ENCODE measurements at regions not wholly inside any gene's neighbourhood (a gene's known extent, or its start where the extent isn't known, plus 50 kb on each side); places are given as distances from the start of the nearest gene placed in this dataset.

DNA sequence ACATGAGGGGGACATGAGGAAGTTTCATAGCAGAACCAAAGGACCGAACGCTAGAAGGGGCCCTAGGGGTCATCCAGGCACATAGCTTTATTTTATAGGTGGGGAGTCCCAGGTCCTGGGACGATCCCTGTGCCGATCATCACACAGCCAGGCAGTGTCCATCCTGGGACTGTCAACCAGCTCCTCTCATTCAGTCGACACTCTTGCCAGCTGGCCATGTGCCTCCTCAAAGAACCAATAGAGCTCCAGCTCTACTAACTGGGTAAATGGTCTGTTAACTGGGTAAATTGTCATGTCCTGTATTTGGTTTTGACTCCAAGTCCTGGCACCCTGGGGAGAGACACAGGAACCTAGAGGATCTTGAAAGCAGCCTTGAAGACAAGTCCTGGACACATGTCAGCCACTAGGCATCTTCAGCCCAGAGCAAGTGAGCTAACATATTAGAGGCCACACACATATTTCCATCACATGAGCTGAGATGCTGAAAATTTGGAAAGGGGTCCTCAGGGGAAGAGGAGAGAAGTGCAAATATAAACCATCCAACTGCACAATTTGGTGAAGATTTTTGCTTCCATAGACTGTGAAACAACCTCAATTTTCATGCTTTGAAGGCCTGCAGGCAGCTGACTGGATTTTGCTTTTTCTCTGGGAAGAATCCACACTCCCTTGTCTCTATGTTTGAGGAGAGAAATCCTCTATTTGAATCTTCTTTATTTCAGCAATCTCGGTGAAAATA is 361.1 kb upstream of the SLC14A2 start:
- TF ChIP-seq EP300 (IDR thresholded peaks at IDR 0.05) (no peak), POLR2A (IDR thresholded peaks at IDR 0.05) (no peak), POLR2AphosphoS5 (IDR thresholded peaks at IDR 0.05) (no peak)
- TF ChIP-seq, protein P1, sequence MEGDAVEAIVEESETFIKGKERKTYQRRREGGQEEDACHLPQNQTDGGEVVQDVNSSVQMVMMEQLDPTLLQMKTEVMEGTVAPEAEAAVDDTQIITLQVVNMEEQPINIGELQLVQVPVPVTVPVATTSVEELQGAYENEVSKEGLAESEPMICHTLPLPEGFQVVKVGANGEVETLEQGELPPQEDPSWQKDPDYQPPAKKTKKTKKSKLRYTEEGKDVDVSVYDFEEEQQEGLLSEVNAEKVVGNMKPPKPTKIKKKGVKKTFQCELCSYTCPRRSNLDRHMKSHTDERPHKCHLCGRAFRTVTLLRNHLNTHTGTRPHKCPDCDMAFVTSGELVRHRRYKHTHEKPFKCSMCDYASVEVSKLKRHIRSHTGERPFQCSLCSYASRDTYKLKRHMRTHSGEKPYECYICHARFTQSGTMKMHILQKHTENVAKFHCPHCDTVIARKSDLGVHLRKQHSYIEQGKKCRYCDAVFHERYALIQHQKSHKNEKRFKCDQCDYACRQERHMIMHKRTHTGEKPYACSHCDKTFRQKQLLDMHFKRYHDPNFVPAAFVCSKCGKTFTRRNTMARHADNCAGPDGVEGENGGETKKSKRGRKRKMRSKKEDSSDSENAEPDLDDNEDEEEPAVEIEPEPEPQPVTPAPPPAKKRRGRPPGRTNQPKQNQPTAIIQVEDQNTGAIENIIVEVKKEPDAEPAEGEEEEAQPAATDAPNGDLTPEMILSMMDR (IDR thresholded peaks at IDR 0.05): no peak
- Histone ChIP-seq H3K4me1 (peaks cover 23% of the 10 kb centered on the region), H3K4me3 (no peak overlapping the region), H3K27ac (peak overlapping the region; percentile 53), H3K36me3 (no peaks in the 10 kb centered on the region), H3K27me3 (no peaks in the 10 kb centered on the region), H3K9me3 (no peaks in the 10 kb centered on the region)
- WGBS: 70% methylated on average over 6 of the region's 6 CpGs
- DNase-seq (ENCODE audit: low spot score in 2 of 2): no peak

DNA sequence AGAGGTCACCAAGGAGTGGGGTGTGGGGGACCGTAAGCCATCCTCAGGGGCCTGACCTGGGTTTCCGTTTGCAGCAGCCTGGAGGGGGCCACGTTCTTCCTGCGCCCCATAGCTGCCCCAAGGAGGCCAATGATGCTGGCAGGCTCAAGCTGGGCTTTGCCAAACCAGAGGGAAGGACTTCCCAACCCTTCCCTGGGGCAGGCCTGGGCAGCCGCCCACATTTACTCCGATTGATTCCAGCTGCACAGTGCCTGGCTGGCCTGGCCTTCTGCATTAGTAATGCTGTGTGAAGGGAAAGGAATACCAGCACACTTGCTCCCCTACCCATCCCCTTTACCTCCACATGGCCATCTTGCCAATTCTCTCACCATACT is 360.6 kb upstream of the SLC14A2 start:
- Histone ChIP-seq H3K9me3 (no peaks in the 10 kb centered on the region), H3K27me3 (no peaks in the 10 kb centered on the region), H3K4me3 (no peak overlapping the region), H3K4me1 (peaks cover 17% of the 10 kb centered on the region), H3K36me3 (no peaks in the 10 kb centered on the region), H3K27ac (peak overlapping the region; percentile 53)
- peak in 1 of 2 donors; percentile 55 for DNase-seq (ENCODE audit: low spot score in 2 of 2)
- TF ChIP-seq EP300 (IDR thresholded peaks at IDR 0.05): no peak
- TF ChIP-seq, protein P1 (IDR thresholded peaks at IDR 0.05): no peak
- no peak for TF ChIP-seq POLR2A (IDR thresholded peaks at IDR 0.05)
- no peak for TF ChIP-seq POLR2AphosphoS5 (IDR thresholded peaks at IDR 0.05)
- 32% methylated on average over 6 of the region's 6 CpGs for WGBS

DNA sequence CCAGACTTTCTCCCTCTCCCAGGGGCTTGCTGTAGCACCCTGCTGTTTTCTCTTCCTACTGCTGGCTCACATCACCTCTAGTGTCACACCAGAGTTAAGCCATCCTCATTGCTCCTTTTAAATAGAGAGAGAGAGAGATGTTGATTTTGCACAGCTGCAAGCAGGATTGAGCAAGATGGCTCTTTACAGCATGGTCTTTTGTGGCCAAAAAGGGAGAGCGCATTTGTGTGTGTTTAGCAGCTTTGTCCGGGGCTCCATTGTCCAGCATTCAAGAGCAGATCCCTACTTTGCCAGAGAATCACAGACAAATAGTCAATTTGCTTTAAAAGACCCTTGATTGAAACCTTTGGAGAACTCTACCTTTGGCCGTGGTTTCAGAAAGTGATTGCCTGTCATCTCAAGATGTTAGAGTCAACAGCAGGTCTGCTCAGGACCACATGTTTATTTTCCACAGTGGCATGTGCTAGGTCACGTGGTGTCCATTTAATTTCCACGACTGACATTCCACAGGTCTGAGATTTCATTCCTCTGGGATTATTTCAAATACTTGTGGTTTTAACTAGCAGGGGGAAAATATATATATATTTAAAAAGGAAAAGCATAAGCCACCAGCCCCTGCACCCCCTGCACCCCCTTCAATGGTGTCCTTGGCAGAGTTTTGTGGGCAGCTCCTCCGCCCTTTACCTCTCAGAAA is 359.9 kb upstream of the SLC14A2 start:
- Histone ChIP-seq H3K27ac (peak overlapping the region; percentile 53), H3K4me3 (no peak overlapping the region), H3K27me3 (no peaks in the 10 kb centered on the region), H3K9me3 (no peaks in the 10 kb centered on the region), H3K4me1 (peaks cover 13% of the 10 kb centered on the region), H3K36me3 (no peaks in the 10 kb centered on the region)
- TF ChIP-seq EP300 (IDR thresholded peaks at IDR 0.05) (no peak), POLR2A (IDR thresholded peaks at IDR 0.05) (no peak), POLR2AphosphoS5 (IDR thresholded peaks at IDR 0.05) (no peak)
- TF ChIP-seq, protein P1 (IDR thresholded peaks at IDR 0.05): no peak
- WGBS: 57% methylated on average over 6 of the region's 6 CpGs
- DNase-seq (ENCODE audit: low spot score in 2 of 2): peak in 1 of 2 donors; percentile 57

DNA sequence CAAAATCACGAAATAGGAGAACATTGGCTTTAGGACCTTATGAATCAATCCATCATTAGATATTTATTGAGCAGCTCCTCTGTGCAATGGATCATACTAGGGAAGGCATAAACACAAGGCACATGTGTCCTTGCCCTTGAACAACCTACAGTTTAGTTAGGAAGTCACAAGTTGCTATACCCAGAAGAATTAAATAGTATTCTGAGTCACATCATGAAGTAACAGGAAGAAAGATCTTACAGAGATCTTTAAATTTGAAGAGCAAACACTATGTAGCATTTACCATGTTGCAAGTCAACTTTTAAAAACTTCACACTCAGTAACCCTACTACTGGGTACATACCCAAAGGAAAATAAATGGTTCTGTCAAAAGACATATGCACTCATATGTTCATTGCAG is 355.2 kb upstream of the SLC14A2 start:
- no peak for TF ChIP-seq POLR2AphosphoS5 (IDR thresholded peaks at IDR 0.05)
- no peak for TF ChIP-seq EP300 (IDR thresholded peaks at IDR 0.05)
- no peak for TF ChIP-seq POLR2A (IDR thresholded peaks at IDR 0.05)
- TF ChIP-seq, protein P1 (IDR thresholded peaks at IDR 0.05): no peak
- no peak for DNase-seq (ENCODE audit: low spot score in 2 of 2)
- no peaks in the 10 kb centered on the region for H3K36me3 ChIP-seq
- H3K4me1 ChIP-seq: peaks cover 5% of the 10 kb centered on the region
- H3K9me3 ChIP-seq: no peaks in the 10 kb centered on the region
- 50% methylated on average over 1 of the region's 1 CpG for WGBS
- H3K27me3 ChIP-seq: no peaks in the 10 kb centered on the region
- H3K27ac ChIP-seq: no peak overlapping the region
- no peak overlapping the region for H3K4me3 ChIP-seq

DNA sequence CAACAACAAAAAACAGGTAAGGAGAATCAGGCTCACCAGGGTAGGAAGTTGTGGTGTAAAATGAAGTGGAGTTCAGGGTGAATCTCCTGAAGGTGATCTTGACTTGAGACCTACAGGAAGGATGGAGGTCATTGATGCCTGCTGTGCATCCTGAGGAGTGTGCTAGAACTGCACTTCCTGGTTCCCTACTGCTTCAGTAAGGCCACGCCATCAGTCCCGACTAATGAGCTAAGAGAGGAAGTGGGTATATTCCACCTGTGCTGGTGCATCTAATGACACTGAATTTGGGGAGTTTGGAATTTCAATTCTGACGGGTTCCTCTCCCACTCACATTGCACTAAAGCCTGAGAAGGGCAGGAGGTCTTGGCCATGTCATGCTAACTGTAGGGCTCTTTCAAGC is 349.3 kb upstream of the SLC14A2 start:
- Histone ChIP-seq H3K36me3 (no peaks in the 10 kb centered on the region), H3K9me3 (no peaks in the 10 kb centered on the region), H3K27ac (no peak overlapping the region), H3K27me3 (no peaks in the 10 kb centered on the region), H3K4me3 (no peak overlapping the region), H3K4me1 (no peaks in the 10 kb centered on the region)
- DNase-seq (ENCODE audit: low spot score in 2 of 2): no peak
- TF ChIP-seq POLR2AphosphoS5 (IDR thresholded peaks at IDR 0.05): no peak
- TF ChIP-seq EP300 (IDR thresholded peaks at IDR 0.05): no peak
- TF ChIP-seq, protein P1 (IDR thresholded peaks at IDR 0.05): no peak
- no peak for TF ChIP-seq POLR2A (IDR thresholded peaks at IDR 0.05)
- WGBS: 78% methylated on average over 3 of the region's 3 CpGs
